ENCODE measurements at regions not wholly inside any gene's neighbourhood (a gene's known extent, or its start where the extent isn't known, plus 50 kb on each side); places are given as distances from the start of the nearest gene placed in this dataset.

- TF ChIP-seq CTCF (IDR thresholded peaks at IDR 0.05) (no peak), POLR2A (IDR thresholded peaks at IDR 0.05) (no peak)
Observed at GRCh38 chrX:51215266-51215665, 117.4 kb upstream of the NUDT10 start.
